ENCODE measurements at regions not wholly inside any gene's neighbourhood (a gene's known extent, or its start where the extent isn't known, plus 50 kb on each side); places are given as distances from the start of the nearest gene placed in this dataset.

DNA sequence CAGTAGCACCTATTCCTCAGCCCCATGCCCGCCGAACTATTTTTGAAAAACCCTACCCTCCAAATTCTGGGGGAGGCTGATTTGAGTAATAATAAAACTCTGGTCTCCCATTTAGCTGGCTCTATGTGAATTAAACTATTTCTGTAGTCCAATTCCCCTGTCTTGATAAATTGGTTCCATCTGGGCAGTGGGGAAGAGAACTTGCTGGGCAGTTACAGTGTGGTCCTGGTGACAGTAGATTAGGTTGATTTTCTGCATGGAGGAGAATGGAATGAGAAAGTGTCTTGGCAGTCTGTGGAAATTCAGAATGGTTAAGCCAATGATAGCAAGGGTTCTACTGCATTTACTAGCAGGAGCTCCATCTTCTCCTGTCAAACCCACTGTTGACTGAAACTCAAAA lies 95.0 kb downstream of the SPP2 start:
- H3K4me3 ChIP-seq (replicated peaks; ENCODE audit: insufficient read depth, low read length), result no peak overlapping the region
- H3K27me3 ChIP-seq (ENCODE audit: insufficient read depth, poor library complexity, severe bottlenecking), result no peaks in the 10 kb centered on the region
- TF ChIP-seq, protein P1, sequence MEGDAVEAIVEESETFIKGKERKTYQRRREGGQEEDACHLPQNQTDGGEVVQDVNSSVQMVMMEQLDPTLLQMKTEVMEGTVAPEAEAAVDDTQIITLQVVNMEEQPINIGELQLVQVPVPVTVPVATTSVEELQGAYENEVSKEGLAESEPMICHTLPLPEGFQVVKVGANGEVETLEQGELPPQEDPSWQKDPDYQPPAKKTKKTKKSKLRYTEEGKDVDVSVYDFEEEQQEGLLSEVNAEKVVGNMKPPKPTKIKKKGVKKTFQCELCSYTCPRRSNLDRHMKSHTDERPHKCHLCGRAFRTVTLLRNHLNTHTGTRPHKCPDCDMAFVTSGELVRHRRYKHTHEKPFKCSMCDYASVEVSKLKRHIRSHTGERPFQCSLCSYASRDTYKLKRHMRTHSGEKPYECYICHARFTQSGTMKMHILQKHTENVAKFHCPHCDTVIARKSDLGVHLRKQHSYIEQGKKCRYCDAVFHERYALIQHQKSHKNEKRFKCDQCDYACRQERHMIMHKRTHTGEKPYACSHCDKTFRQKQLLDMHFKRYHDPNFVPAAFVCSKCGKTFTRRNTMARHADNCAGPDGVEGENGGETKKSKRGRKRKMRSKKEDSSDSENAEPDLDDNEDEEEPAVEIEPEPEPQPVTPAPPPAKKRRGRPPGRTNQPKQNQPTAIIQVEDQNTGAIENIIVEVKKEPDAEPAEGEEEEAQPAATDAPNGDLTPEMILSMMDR (IDR thresholded peaks at IDR 0.05; ENCODE audit: insufficient read depth, low read length), result no peak
- TF ChIP-seq GABPA (IDR thresholded peaks at IDR 0.05; ENCODE audit: low read depth) (no peak), SPI1 (IDR thresholded peaks at IDR 0.05; ENCODE audit: borderline replicate concordance, low read depth) (no peak), POLR2AphosphoS5 (IDR thresholded peaks at IDR 0.05; ENCODE audit: low read depth) (no peak)
- TF ChIP-seq, protein P2, sequence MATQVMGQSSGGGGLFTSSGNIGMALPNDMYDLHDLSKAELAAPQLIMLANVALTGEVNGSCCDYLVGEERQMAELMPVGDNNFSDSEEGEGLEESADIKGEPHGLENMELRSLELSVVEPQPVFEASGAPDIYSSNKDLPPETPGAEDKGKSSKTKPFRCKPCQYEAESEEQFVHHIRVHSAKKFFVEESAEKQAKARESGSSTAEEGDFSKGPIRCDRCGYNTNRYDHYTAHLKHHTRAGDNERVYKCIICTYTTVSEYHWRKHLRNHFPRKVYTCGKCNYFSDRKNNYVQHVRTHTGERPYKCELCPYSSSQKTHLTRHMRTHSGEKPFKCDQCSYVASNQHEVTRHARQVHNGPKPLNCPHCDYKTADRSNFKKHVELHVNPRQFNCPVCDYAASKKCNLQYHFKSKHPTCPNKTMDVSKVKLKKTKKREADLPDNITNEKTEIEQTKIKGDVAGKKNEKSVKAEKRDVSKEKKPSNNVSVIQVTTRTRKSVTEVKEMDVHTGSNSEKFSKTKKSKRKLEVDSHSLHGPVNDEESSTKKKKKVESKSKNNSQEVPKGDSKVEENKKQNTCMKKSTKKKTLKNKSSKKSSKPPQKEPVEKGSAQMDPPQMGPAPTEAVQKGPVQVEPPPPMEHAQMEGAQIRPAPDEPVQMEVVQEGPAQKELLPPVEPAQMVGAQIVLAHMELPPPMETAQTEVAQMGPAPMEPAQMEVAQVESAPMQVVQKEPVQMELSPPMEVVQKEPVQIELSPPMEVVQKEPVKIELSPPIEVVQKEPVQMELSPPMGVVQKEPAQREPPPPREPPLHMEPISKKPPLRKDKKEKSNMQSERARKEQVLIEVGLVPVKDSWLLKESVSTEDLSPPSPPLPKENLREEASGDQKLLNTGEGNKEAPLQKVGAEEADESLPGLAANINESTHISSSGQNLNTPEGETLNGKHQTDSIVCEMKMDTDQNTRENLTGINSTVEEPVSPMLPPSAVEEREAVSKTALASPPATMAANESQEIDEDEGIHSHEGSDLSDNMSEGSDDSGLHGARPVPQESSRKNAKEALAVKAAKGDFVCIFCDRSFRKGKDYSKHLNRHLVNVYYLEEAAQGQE (IDR thresholded peaks at IDR 0.05; ENCODE audit: insufficient replicate concordance, low read depth), result no peak
- no peak overlapping the region for H3K27ac ChIP-seq (replicated peaks)
- DNase-seq (ENCODE audit: low read depth in 1 of 2, low spot score in 1 of 2), result no peak

DNA sequence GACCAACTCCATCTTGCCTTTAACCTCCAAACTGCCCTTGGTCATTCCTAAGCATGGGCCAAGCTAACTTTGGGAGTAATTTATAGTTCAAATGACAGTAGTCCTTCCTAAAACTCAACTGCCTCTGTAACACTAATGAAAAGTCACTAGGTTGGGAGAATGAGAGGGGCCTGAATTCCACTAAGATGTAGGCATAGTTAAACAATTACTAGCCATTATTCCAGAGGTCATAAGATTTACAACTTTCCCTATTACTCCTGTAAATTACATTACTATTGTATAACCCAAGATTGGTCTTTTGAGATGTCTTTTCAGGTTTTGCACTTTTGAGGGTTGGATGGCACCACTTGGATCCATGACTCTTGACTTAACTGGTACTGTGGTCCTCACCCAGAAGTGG lies 94.6 kb downstream of the SPP2 start:
- Histone ChIP-seq H3K27me3 (ENCODE audit: insufficient read depth, poor library complexity, severe bottlenecking) (no peaks in the 10 kb centered on the region), H3K27ac (replicated peaks) (no peak overlapping the region), H3K4me3 (replicated peaks; ENCODE audit: insufficient read depth, low read length) (no peak overlapping the region)
- TF ChIP-seq GABPA (IDR thresholded peaks at IDR 0.05; ENCODE audit: low read depth) (no peak), SPI1 (IDR thresholded peaks at IDR 0.05; ENCODE audit: borderline replicate concordance, low read depth) (no peak), POLR2AphosphoS5 (IDR thresholded peaks at IDR 0.05; ENCODE audit: low read depth) (no peak)
- TF ChIP-seq, protein P1 (IDR thresholded peaks at IDR 0.05; ENCODE audit: insufficient read depth, low read length), result no peak
- TF ChIP-seq, protein P2 (IDR thresholded peaks at IDR 0.05; ENCODE audit: insufficient replicate concordance, low read depth), result no peak
- no peak for DNase-seq (ENCODE audit: low read depth in 1 of 2, low spot score in 1 of 2)

DNA sequence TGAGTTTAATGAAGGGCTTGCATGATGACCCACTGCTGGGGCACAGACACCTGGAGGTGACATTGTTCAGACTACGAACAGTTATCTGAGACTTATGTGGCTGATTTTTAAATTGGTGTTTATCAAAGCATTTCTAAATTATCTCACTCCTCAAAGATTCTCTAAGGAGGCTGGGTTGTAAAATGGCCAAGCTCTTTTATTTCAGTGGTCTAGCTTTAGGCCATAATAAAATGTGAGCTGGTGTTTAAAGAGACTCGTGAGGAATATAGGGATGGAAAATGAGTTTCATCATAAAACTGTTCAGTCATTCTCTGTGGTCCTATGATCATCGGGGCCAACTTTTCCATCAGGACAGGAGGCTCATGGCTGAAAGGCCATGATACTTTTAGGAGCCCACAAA lies 93.4 kb downstream of the SPP2 start:
- no peak overlapping the region for H3K27ac ChIP-seq (replicated peaks)
- H3K4me3 ChIP-seq (replicated peaks; ENCODE audit: insufficient read depth, low read length), result no peak overlapping the region
- TF ChIP-seq SPI1 (IDR thresholded peaks at IDR 0.05; ENCODE audit: borderline replicate concordance, low read depth), result no peak
- no peak for DNase-seq (ENCODE audit: low read depth in 1 of 2, low spot score in 1 of 2)
- no peaks in the 10 kb centered on the region for H3K27me3 ChIP-seq (ENCODE audit: insufficient read depth, poor library complexity, severe bottlenecking)

DNA sequence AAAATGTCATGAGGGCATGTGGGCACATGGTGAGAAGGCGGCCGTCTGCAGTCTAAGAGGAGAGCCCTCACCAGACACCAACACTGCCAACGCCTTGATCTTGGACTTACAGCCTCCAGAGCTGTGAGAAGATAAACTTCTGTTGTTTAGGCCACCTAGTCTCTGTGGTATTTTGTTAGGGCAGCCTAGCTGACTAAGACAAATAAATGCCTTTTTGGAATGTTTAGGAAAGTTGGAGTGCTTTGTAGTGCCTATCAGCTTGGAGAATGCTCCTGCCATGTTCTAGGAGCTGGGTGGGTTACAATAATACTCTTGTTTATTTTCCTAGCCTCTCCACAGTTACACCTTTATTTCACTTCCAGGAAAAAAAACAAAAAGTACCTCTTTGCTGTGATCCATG lies 92.0 kb downstream of the SPP2 start:
- Histone ChIP-seq H3K27me3 (ENCODE audit: insufficient read depth, poor library complexity, severe bottlenecking) (no peaks in the 10 kb centered on the region), H3K27ac (replicated peaks) (no peak overlapping the region), H3K4me3 (replicated peaks; ENCODE audit: insufficient read depth, low read length) (no peak overlapping the region)
- no peak for DNase-seq (ENCODE audit: low read depth in 1 of 2, low spot score in 1 of 2)
- TF ChIP-seq, protein P2 (IDR thresholded peaks at IDR 0.05; ENCODE audit: insufficient replicate concordance, low read depth), result no peak
- TF ChIP-seq, protein P1 (IDR thresholded peaks at IDR 0.05; ENCODE audit: insufficient read depth, low read length), result no peak
- TF ChIP-seq POLR2AphosphoS5 (IDR thresholded peaks at IDR 0.05; ENCODE audit: low read depth) (no peak), SPI1 (IDR thresholded peaks at IDR 0.05; ENCODE audit: borderline replicate concordance, low read depth) (no peak)
